CD4-positive, alpha-beta T cell treated with Interleukin-4 for 4 hours (primary cell): ENCODE measurements at regions not wholly inside any gene's neighbourhood (a gene's known extent, or its start where the extent isn't known, plus 50 kb on each side); places are given as distances from the start of the nearest gene placed in this dataset.
A peak's percentile ranks its signal among the peaks of the same experiment; 100 is the strongest.

Source experiments
- DNase-seq: peaks from one replicate; pipeline ENCODE4 v3.0.0-alpha.2; 2020

DNA sequence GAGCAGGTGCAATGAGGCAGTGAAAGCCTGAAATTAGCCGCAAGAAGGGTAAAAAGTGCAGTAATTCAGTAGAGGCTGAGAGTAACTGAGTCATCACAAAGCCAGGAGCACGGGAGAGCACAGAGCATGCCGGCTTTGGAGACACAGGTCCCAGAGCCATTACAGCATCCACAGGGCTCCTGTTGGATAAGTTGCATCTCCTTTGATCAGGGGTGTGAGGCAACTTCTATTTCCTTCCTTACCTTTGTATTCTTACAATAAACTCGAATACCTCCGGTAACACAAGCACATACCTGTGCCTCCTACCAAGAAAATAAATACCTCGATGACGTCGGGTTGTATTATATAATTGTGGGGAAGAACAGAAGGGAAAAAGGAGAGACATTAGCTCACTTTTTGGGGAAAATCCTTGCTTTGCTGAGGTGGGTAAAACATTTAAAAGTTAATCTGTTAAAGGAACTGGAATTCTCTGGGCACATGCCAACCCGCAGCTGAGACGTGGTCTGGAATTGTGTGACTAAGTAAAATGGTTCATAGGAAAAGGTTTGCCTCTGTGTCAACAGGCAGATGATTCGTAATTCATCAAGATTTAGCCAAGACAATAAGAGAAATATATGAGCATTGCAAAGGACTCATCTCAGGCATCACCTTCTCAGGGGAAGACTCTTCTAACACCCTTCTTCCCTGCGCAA, 360.7 kb upstream of the ZFP64 start:
- no peak for DNase-seq

GRCh38 chr20:52542131-52542530, 350.6 kb upstream of the ZFP64 start:
- no peak for DNase-seq

DNA sequence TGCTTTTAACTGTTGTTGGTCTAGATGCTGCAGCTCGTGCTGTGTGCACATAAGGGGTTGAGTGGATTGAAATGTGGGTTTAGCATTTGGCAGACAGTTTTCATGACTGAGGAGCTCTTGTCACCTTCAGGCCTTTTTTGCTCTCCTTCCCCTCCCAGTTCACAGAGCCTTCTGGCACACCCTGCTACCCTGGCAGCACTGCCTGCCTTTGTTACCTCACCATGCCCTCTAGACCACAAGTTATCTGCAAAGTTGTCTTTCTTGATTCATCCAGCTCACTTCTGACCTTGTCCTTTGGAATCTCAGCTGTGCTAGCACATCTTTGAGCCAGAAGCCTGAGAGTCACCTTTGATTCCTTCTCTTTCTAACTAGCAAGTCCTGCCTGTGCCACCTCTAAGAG, 348.9 kb upstream of the ZFP64 start:
- no peak for DNase-seq

DNA sequence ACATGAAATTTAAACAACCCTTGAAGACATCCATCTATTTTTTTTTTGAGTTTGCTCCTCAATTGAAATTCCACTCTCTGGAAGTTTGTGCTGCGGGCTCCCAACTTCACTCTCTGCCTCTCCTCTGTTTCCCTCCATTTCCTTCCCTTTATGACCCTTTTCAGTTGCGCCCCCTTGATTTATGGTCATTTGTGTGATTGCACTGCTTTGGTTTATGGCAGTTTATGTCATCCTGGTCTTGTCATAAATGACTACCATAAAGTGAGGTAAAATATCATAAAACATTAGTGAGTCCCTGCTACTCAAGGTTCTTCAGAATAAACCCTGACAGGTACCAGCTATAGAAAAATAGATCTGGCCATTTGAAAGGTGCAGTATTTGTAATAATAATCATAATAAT, 348.3 kb upstream of the ZFP64 start:
- DNase-seq, result no peak

GRCh38 chr20:52536841-52537400, 345.3 kb upstream of the ZFP64 start:
- no peak for DNase-seq

GRCh38 chr20:52536040-52536439, 344.5 kb upstream of the ZFP64 start:
- no peak for DNase-seq

DNA sequence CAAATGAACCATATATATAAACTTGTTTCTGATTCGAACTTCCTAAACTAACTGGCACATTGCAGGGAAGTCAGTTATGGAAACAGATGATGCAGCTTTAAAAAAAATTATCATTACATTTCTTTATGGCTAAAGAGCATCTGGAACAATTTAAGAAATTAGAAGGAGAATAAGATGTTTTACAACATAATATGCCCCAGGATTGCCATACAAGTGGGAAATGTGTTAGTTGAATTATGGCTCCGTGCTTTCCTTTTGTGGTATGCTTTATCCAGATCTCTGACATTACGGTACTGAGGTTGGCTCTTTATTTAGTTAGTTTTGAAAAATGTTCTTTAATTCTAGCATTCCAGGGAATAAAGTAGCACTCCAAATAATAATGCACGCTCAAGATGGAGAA, 343.0 kb upstream of the ZFP64 start:
- DNase-seq, result no peak

GRCh38 chr20:52533401-52533800, 341.8 kb upstream of the ZFP64 start:
- no peak for DNase-seq

GRCh38 chr20:52532674-52533073, 341.1 kb upstream of the ZFP64 start:
- no peak for DNase-seq

- no peak for DNase-seq
Observed at GRCh38 chr20:52530571-52530970, 339.0 kb upstream of the ZFP64 start.

DNA sequence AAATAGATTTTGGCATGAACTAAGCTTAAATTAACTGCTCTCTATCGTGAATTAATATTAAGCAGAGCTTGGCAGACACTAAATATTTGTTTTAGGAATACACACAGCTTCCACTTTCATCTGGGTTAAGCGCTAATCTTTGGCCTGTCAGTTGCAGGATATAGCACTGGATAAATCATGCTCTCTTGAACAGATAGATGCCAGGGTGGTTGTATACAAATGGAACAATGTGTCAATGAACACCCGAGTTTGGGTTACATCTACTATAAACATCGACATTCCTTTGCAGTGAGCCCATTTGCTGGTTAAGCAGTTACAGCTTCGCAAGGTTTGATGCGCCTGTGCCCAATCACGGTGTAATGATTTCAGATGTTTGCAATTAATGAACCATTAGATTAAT, 338.2 kb upstream of the ZFP64 start:
- no peak for DNase-seq

- DNase-seq, result no peak
Observed at GRCh38 chr20:52524861-52525260, 333.3 kb upstream of the ZFP64 start.

GRCh38 chr20:52518735-52519134, 327.2 kb upstream of the ZFP64 start:
- no peak for DNase-seq

DNA sequence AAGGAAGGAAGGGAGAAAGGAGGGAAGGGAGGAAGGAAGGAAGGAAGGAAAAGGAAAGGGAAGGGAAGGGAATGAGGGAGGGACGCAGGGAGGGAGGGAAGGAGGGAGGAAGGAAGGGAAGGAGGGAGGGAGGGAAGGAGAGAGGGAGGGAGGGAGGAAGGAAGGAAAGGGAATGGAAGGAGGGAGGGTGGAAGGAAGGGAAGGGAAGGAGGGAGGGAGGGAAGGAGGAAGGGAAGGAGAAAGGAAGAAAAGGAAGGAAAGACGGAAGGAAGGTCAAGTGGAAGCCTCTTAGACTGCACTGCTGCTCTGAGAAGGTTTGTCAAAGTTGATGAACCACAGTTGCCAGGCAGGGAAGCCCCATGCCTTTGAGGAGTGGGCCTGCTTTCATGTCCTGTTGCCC, 324.3 kb upstream of the ZFP64 start:
- no peak for DNase-seq

DNA sequence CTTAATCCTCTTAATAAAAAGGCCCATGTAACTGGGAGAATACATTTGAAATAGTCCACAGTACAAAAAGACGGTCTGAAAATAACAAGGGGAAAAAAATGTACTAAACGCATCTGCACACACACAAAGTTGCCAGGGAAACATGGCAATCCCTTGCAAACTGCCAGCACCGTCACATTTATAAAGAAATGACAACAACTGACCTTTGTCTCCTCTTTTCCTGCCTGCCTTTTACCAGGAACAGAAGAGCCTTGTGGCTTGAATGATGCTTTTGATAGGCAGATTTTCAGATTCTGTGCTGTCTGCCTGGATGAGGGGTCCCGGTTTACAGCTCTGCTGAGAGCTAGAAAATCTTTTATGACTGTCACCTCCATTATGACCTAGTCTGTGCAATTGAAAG, 308.6 kb upstream of the ZFP64 start:
- no peak for DNase-seq

- DNase-seq, result no peak
Observed at GRCh38 chr20:52497731-52498130, 306.2 kb upstream of the ZFP64 start.

DNA sequence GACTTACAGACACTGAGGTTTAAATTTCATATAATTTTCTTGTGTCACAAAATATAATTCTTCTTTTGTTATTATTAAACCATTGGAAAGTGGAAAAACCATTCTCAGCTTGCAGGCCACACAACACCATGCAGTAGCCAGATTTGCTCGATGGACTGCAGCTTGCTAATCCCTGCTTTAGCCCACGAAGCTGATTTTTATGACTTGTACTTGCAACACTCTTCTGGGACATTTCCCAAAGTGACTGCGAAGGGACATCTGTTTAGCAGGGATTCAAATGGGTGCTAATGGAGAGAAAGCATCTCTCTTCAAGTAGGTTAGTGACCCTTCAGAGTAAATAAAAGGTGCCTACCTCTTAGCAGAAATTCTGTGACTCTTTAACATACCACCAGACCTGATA, 304.6 kb upstream of the ZFP64 start:
- DNase-seq, result no peak

DNA sequence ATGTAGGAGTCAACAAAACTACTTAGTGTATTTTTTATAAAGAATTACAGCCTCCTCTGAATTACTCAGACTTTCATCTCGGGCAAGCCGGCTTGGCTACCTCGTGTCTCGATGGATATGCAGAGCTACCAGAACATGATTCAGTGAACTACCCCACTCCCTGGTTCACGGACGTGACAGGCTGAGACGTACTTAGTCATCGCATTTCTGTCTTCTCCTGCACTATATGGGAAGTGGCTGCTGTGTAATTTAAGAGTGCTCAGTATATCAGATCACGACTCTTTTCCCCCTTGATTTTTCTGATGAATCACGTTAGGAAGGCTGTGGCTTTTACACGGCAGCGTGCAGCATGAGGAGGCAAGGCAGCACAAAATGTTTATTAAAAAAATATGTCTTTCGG, 302.7 kb upstream of the ZFP64 start:
- DNase-seq, result peak; percentile 52

GRCh38 chr20:52493171-52493721, 301.7 kb upstream of the ZFP64 start:
- no peak for DNase-seq

DNA sequence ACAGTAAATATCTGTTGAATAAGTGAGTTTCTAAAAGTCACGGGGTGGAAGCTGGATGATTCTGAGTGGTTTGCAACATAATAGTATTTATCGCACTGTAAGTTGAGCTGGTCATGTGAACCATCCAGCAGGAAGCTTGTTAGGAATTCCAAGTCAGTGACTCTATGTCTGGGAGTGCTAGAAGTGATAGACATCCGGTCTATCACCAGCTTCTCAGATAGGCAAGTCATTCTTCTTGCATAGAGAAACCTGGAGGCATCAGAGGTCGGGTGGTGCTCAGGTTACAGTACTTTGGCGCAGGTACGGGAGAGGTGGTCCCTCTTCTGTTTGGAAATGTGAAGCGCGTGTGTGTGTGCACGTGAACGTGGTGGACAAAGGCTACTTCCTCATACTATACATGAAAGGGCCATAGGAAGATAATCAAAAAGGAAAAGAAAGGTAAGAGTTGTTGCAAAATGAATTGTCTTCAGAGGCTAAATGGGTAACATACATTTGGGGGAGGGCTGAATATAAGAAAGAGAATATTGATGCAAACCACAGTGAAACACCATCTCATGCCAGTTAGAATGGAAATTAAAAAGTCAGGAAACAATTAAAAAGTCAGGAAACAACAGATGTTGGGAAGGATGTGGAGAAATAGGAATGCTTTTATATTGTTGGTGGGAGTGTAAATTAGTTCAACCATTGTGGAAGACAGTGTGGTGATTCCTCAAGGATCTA, 299.3 kb upstream of the ZFP64 start:
- DNase-seq, result no peak

DNA sequence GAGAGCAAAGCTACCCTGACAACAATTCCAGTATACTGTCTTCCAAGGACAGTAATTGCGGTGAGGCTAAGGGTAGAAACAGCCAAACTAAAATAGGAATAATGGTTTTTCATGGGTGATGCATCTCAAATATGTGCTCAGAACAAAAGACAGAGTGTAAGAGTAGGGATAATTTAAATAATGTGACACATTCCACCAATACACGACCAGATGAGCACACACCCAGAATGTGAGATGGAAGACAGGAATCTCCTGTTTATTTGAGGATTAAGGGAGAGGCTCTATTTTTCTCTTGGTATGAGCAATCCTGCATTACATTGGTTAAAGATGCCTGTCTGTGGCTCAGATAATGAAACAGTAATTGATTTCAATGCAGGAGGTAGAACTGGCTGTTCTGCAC, 292.9 kb upstream of the ZFP64 start:
- DNase-seq, result no peak

- DNase-seq, result no peak
Observed at GRCh38 chr20:52483382-52483781, 291.8 kb upstream of the ZFP64 start.

- no peak for DNase-seq
Observed at GRCh38 chr20:52482044-52482443, 290.5 kb upstream of the ZFP64 start.

GRCh38 chr20:52481443-52481842, 289.9 kb upstream of the ZFP64 start:
- no peak for DNase-seq
